ENCODE measurements at regions not wholly inside any gene's neighbourhood (a gene's known extent, or its start where the extent isn't known, plus 50 kb on each side); places are given as distances from the start of the nearest gene placed in this dataset.

DNA sequence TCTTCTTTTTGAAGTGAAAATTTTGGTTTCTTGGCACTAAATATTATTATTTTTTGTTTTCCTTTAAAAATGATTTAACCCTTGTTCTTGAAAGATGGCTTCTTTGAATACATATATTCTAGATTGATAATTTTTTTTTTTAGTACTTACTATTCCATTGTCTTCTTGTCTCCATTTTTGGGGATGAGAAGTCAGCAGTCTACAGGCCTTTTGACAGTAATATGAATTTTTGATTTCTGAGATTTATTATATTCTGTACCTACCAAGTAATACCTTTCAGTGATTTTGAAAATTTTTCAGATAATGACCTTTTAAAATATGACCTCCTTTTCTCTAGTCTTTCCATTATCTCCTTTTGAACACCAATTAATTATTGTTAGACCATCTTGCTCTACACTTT, 294.1 kb upstream of the LARGE1 start:
- Histone ChIP-seq H4K20me1 (ENCODE audit: insufficient read depth, low read length) (no peaks in the 10 kb centered on the region), H3K79me2 (ENCODE audit: insufficient read depth, low read length) (no peaks in the 10 kb centered on the region), H3K9ac (ENCODE audit: insufficient read depth, low read depth, low read length) (no peak overlapping the region), H3K9me3 (ENCODE audit: low read length) (peaks cover 3% of the 10 kb centered on the region; the same call in 1 of the 2 replicates), H3K36me3 (replicated peaks in 1 of 2; ENCODE audit: control insufficient read depth in 1 of 2, insufficient read depth in 2 of 2, low read length in 2 of 2) (no peaks in the 10 kb centered on the region), H3K4me1 (ENCODE audit: insufficient read depth, low read length) (no peaks in the 10 kb centered on the region), H2AFZ (ENCODE audit: low read length) (no peak overlapping the region), H3K27ac (ENCODE audit: extremely low read length, insufficient read depth, low read length) (no peak overlapping the region), H3K4me3 (replicated peaks in 1 of 3; ENCODE audit: insufficient read depth in 1 of 3, low read depth in 2 of 3, low read length in 3 of 3) (no peak overlapping the region), H3K4me2 (ENCODE audit: low read depth, low read length) (no peak overlapping the region), H3K27me3 (ENCODE audit: control insufficient read depth in 1 of 2, insufficient read depth in 2 of 2, low read length in 2 of 2) (peaks cover 0 to 15% of the 10 kb centered on the region in 2 experiments; a peak in 3 of 5 replicates)
- ChIA-PET CTCF (ENCODE audit: low intra/inter-chr PET ratio, low total read pairs) (no interaction called here), POLR2A (no interaction called here)
- DNase-seq (ENCODE audit: low spot score) (no peak), ATAC-seq (no peak), FAIRE-seq (no peak)
- TF ChIP-seq ZNF530 (CRISPR knock-in tag; IDR thresholded peaks at IDR 0.05; ENCODE audit: low read depth) (no peak), RARA (CRISPR knock-in tag; IDR thresholded peaks at IDR 0.05) (no peak), ZNF317 (CRISPR knock-in tag; IDR thresholded peaks at IDR 0.05) (peak; percentile 54; the same call in 1 of the 2 replicates), HNRNPUL1 (IDR thresholded peaks at IDR 0.05; ENCODE audit: low read depth, low read length) (no peak)
- in situ Hi-C loops (cut with HindIII; ENCODE audit: extremely low pct_ligation_motif_present, low pct_unique_long_range_greater_than_20kb) (no loop called here), intact Hi-C loops (cut with micrococcal nuclease; ENCODE audit: unreplicated experiment) (no loop called here)
- no TSS peak for BruUV-seq (replicated peaks)

- 0% methylated on average over 1 of the region's 1 CpG for WGBS (ENCODE audit: low lambda C conversion rate)
- no peak for TF ChIP-seq HNRNPK (IDR thresholded peaks at IDR 0.05; ENCODE audit: low read depth, low read length, poor library complexity, severe bottlenecking)
- in situ Hi-C loops (cut with HindIII; ENCODE audit: extremely low pct_ligation_motif_present, low pct_unique_long_range_greater_than_20kb) (no loop called here), intact Hi-C loops (cut with micrococcal nuclease; ENCODE audit: unreplicated experiment) (no loop called here)
- Histone ChIP-seq H3K4me1 (ENCODE audit: insufficient read depth, low read length) (no peaks in the 10 kb centered on the region), H3K27ac (ENCODE audit: extremely low read length, insufficient read depth, low read length) (no peak overlapping the region), H3K9ac (ENCODE audit: insufficient read depth, low read depth, low read length) (no peak overlapping the region), H3K4me2 (ENCODE audit: low read depth, low read length) (no peak overlapping the region), H3K36me3 (replicated peaks in 1 of 2; ENCODE audit: control insufficient read depth in 1 of 2, insufficient read depth in 2 of 2, low read length in 2 of 2) (no peaks in the 10 kb centered on the region), H3K4me3 (replicated peaks in 1 of 3; ENCODE audit: insufficient read depth in 1 of 3, low read depth in 2 of 3, low read length in 3 of 3) (no peak overlapping the region), H3K27me3 (ENCODE audit: control insufficient read depth in 1 of 2, insufficient read depth in 2 of 2, low read length in 2 of 2) (no peaks in the 10 kb centered on the region; a peak in 1 of 5 replicates), H3K79me2 (ENCODE audit: insufficient read depth, low read length) (no peaks in the 10 kb centered on the region), H3K9me3 (ENCODE audit: low read length) (no peaks in the 10 kb centered on the region), H4K20me1 (ENCODE audit: insufficient read depth, low read length) (no peaks in the 10 kb centered on the region), H2AFZ (ENCODE audit: low read length) (no peak overlapping the region)
- CTCF ChIA-PET (ENCODE audit: low intra/inter-chr PET ratio, low total read pairs) = no interaction called here
- FAIRE-seq = no peak
- DNase-seq (ENCODE audit: low spot score) = no peak
- BruUV-seq (replicated peaks) = no TSS peak
- POLR2A ChIA-PET = no interaction called here
- ATAC-seq = no peak
Observed at GRCh38 chr22:34225278-34225677, 305.0 kb upstream of the LARGE1 start.

Data from HepG2 (cell line).